IMR-90 (cell line): ENCODE measurements at regions not wholly inside any gene's neighbourhood (a gene's known extent, or its start where the extent isn't known, plus 50 kb on each side); places are given as distances from the start of the nearest gene placed in this dataset.
A peak's percentile ranks its signal among the peaks of the same experiment; 100 is the strongest.
"Not testable (repeated sequence)": the region's sequence is repeated elsewhere in the genome, so short reads cannot be mapped to it uniquely, and the experiment has no call there.

Source experiments
- ATAC-seq: fragments of 200-7000 bp; cut with Tn5 transposase; 2 replicates; pipeline ENCODE4 v1.9.1; 2020; ENCODE audit warnings: low read depth, mild to moderate bottlenecking, moderate library complexity
- BruUV-seq: library from RNA; stranded (reverse); fragments of 400-500 nt; replicated peaks from 2 replicates; lab custom pipeline; 2021; lab: Mats Ljungman, UMichigan
- CTCF ChIA-PET: fragments of 300-600 bp; formaldehyde crosslinking; extraction: SDS; loops from one replicate; lab custom pipeline; 2021; ENCODE audit warnings: antibody characterized with exemption; lab: Yijun Ruan, JAX
- POLR2A ChIA-PET: fragments of 300-600 bp; sonication (Branson Sonifier 250); formaldehyde crosslinking; loops from one replicate; lab custom pipeline; 2022; ENCODE audit warnings: antibody characterized with exemption; ENCODE audit not compliant: unreplicated experiment; lab: Charles Lee
- DNase-seq: peaks from one replicate; pipeline ENCODE4 v3.0.0; 2013
- H2AFZ ChIP-seq: replicated peaks from 2 replicates; pipeline ENCODE3; 2013; ENCODE audit warnings: low read length, mild to moderate bottlenecking; ENCODE audit not compliant: poor library complexity
- H2AK5ac ChIP-seq: 2 replicates; pipeline ENCODE4 v1.6.1; 2013; ENCODE audit warnings: low read depth, low read length, inconsistent platforms
- H2AK9ac ChIP-seq: replicated peaks from 2 replicates; pipeline ENCODE3; 2013; ENCODE audit warnings: mild to moderate bottlenecking, low read depth, low read length, moderate library complexity; ENCODE audit not compliant: poor library complexity
- H2BK120ac ChIP-seq: 2 replicates; pipeline ENCODE4 v1.6.1; 2013; ENCODE audit warnings: low read depth, low read length, inconsistent platforms
- H2BK15ac ChIP-seq: 3 replicates; pipeline ENCODE4 v1.6.1; 2013; ENCODE audit warnings: low read depth, low read length, inconsistent platforms
- H2BK20ac ChIP-seq: 2 replicates; pipeline ENCODE4 v1.6.1; 2013; ENCODE audit warnings: low read depth, mild to moderate bottlenecking, inconsistent platforms, low read length, moderate library complexity
- H2BK5ac ChIP-seq: 2 replicates; pipeline ENCODE4 v1.6.1; 2013; ENCODE audit warnings: mild to moderate bottlenecking, low read depth, low read length, inconsistent platforms; ENCODE audit not compliant: poor library complexity, severe bottlenecking
- H3K14ac ChIP-seq: replicated peaks from 2 replicates; pipeline ENCODE4 v1.6.1; 2013; ENCODE audit warnings: low read depth, low read length, inconsistent platforms
- H3K18ac ChIP-seq: 2 replicates; pipeline ENCODE4 v1.6.1; 2013; ENCODE audit warnings: low read depth, low read length, control low read depth
- H3K23ac ChIP-seq: 2 replicates; pipeline ENCODE4 v1.6.1; 2013; ENCODE audit warnings: low read depth, low read length, inconsistent platforms
- H3K27ac ChIP-seq: 2 replicates; pipeline ENCODE4 v1.5.1; 2013; ENCODE audit warnings: mild to moderate bottlenecking, control low read depth, low read length; ENCODE audit not compliant: insufficient read depth
- H3K27me3 ChIP-seq: 2 replicates; pipeline ENCODE4 v1.6.1; 2013; ENCODE audit warnings: low read length; ENCODE audit not compliant: control insufficient read depth, insufficient read depth
- H3K36me3 ChIP-seq: 2 replicates; pipeline ENCODE4 v1.6.1; 2013; ENCODE audit warnings: low read length, mixed read lengths; ENCODE audit not compliant: control insufficient read depth, insufficient read depth
- H3K4ac ChIP-seq: 2 replicates; pipeline ENCODE4 v1.6.1; 2013; ENCODE audit warnings: low read depth, low read length, inconsistent platforms
- H3K4me1 ChIP-seq: 2 replicates; pipeline ENCODE4 v1.6.1; 2013; ENCODE audit warnings: low read length, mixed read lengths; ENCODE audit not compliant: control insufficient read depth, insufficient read depth
- H3K4me2 ChIP-seq: 2 replicates; pipeline ENCODE4 v1.6.1; 2013; ENCODE audit warnings: low read depth, mild to moderate bottlenecking, control low read depth, low read length, moderate library complexity
- H3K4me3 ChIP-seq: 2 replicates; pipeline ENCODE4 v1.5.1; 2013; ENCODE audit warnings: low read depth, mild to moderate bottlenecking, control low read depth, low read length, moderate library complexity; ENCODE audit not compliant: insufficient read depth
- H3K56ac ChIP-seq: 2 replicates; pipeline ENCODE4 v1.6.1; 2013; ENCODE audit warnings: low read length, inconsistent platforms; ENCODE audit not compliant: insufficient read depth; ENCODE audit errors: extremely low read depth
- H3K79me1 ChIP-seq, 2 experiments: 2 replicates each; pipeline ENCODE4 v1.6.1; 2013; ENCODE audit warnings: low read length in 2 of 2, inconsistent platforms in 1 of 2, low read depth in 1 of 2
- H3K9ac ChIP-seq: 2 replicates; pipeline ENCODE4 v1.6.1; 2013; ENCODE audit warnings: low read depth, low read length, control low read depth
- H3K9me1 ChIP-seq: 2 replicates; pipeline ENCODE4 v1.6.1; 2013; ENCODE audit warnings: low read length, inconsistent platforms; ENCODE audit not compliant: insufficient read depth
- H3K9me3 ChIP-seq: 2 replicates; pipeline ENCODE4 v1.6.1; 2013; ENCODE audit warnings: low read length; ENCODE audit not compliant: control insufficient read depth, insufficient read depth
- H4K20me1 ChIP-seq: 2 replicates; pipeline ENCODE4 v1.6.1; 2013; ENCODE audit warnings: low read length, inconsistent platforms; ENCODE audit not compliant: insufficient read depth
- H4K5ac ChIP-seq: 2 replicates; pipeline ENCODE4 v1.6.1; 2013; ENCODE audit warnings: mild to moderate bottlenecking, low read depth, low read length, control low read depth
- H4K8ac ChIP-seq, 2 experiments: 2 replicates each; pipeline ENCODE4 v1.6.1; 2013; ENCODE audit warnings: low read depth in 2 of 2, low read length in 2 of 2, control low read depth in 1 of 2, inconsistent platforms in 1 of 2
- H4K91ac ChIP-seq: 2 replicates; pipeline ENCODE4 v1.6.1; 2013; ENCODE audit warnings: low read depth, low read length, inconsistent platforms; ENCODE audit not compliant: insufficient read depth
- MAFK ChIP-seq: IDR thresholded peaks from 2 replicates; pipeline ENCODE4 v1.6.1; 2012; ENCODE audit warnings: low read depth, low read length, improper control_type of control experiment
- MXI1 ChIP-seq: IDR thresholded peaks from 2 replicates; pipeline ENCODE4 v1.6.1; 2012; ENCODE audit warnings: low read depth, mild to moderate bottlenecking, low read length, moderate library complexity, borderline replicate concordance
- WGBS, 2 experiments: methylation state at CpG; one replicate each; pipeline versions ENCODE4 v1.1.5 to v1.1.7; 2013; ENCODE audit warnings: missing lambda C conversion rate in 2 of 2; ENCODE audit not compliant: insufficient read length in 1 of 2; ENCODE audit errors: extremely low coverage in 2 of 2; 5-methylcytosine and 5-hydroxymethylcytosine counted together
- dilution Hi-C: fragments of 300-500 bp; cut with HindIII; formaldehyde crosslinking; loops from one replicate; pipeline ENCODE4 v1.14.3; 2018; ENCODE audit warnings: low sequenced_read_pairs; ENCODE audit not compliant: unreplicated experiment
- in situ Hi-C: fragments of 300-500 bp; cut with MboI; formaldehyde crosslinking; loops from 3 replicates; pipeline ENCODE4 v1.14.3; 2019; ENCODE audit warnings: low sequenced_read_pairs, inconsistent platforms, mixed read lengths
- intact Hi-C: fragments of 100-400 bp; cut with micrococcal nuclease; formaldehyde crosslinking; loops from 2 replicates; pipeline ENCODE4 v1.10.0; 2022

DNA sequence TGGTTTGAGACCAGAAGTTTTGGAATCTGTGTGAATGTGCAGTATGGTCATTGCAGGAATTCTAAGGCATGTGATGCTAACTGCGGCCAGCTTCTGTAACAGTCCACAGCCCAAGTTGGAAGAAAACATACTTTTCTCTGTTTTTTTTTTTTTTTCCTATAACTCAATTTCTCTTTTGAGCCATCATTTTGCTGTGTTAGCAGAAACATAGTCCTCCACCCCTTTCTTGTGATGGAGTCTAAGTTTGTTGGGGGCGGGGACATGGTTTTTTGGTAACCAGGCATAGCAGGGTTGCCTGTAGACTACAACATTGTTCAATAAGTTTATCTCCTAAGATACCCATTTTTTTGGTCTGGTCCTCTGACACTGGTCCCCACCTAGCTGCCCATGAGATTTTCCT is 223.2 kb upstream of the ONECUT1 start:
- Histone ChIP-seq H3K14ac (no peak overlapping the region), H3K4ac (no peak overlapping the region), H3K4me1 (no peaks in the 10 kb centered on the region), H2BK5ac (no peak overlapping the region), H4K8ac (no peak overlapping the region), H4K91ac (no peak overlapping the region), H3K36me3 (no peaks in the 10 kb centered on the region), H3K18ac (no peak overlapping the region), H3K9ac (no peak overlapping the region), H2BK15ac (no peak overlapping the region), H3K9me1 (no peaks in the 10 kb centered on the region), H3K56ac (no peak overlapping the region), H2AK9ac (no peak overlapping the region), H2BK120ac (no peak overlapping the region), H3K23ac (no peak overlapping the region), H3K4me2 (no peak overlapping the region), H4K20me1 (no peaks in the 10 kb centered on the region), H2BK20ac (no peak overlapping the region), H3K4me3 (no peak overlapping the region), H3K27me3 (no peaks in the 10 kb centered on the region), H3K27ac (no peak overlapping the region), H4K5ac (no peak overlapping the region), H2AK5ac (no peak overlapping the region), H3K79me1 (no peaks in the 10 kb centered on the region), H3K9me3 (peaks cover 7% of the 10 kb centered on the region; the same call in 1 of the 2 replicates), H2AFZ (no peak overlapping the region)
- BruUV-seq: no TSS peak
- intact Hi-C loops (no loop called here), dilution Hi-C loops (no loop called here), in situ Hi-C loops (no loop called here)
- CTCF ChIA-PET: no interaction called here
- POLR2A ChIA-PET: no interaction called here
- no peak for DNase-seq
- TF ChIP-seq MXI1 (no peak), MAFK (peak; percentile 35)
- WGBS, 2 experiments: no CpG with 5 or more reads among the region's 2 CpGs
- no peak for ATAC-seq

GRCh38 chr15:53011779-53012178 is 221.6 kb upstream of the ONECUT1 start:
- CTCF ChIA-PET, H3K4me3 ChIP-seq, DNase-seq, H3K4me2 ChIP-seq, H2AK5ac ChIP-seq, POLR2A ChIA-PET, H3K23ac ChIP-seq, H3K56ac ChIP-seq, H3K36me3 ChIP-seq, H3K4me1 ChIP-seq, H3K9me1 ChIP-seq, H3K9me3 ChIP-seq, intact Hi-C loops, BruUV-seq, H2BK20ac ChIP-seq, H2AFZ ChIP-seq, H2AK9ac ChIP-seq, H4K8ac ChIP-seq, H3K14ac ChIP-seq, H4K20me1 ChIP-seq, H2BK15ac ChIP-seq, H3K4ac ChIP-seq, H3K79me1 ChIP-seq, H2BK120ac ChIP-seq, H4K5ac ChIP-seq, H3K9ac ChIP-seq, dilution Hi-C loops, ATAC-seq, H2BK5ac ChIP-seq, H3K27ac ChIP-seq, H4K91ac ChIP-seq, H3K27me3 ChIP-seq, in situ Hi-C loops, H3K18ac ChIP-seq: not testable (repeated sequence)
- WGBS, 2 experiments: 23% methylated on average over 2 of the region's 2 CpGs; no CpG with 5 or more reads in 1 of the 2 experiments
